ENCODE measurements at regions not wholly inside any gene's neighbourhood (a gene's known extent, or its start where the extent isn't known, plus 50 kb on each side); places are given as distances from the start of the nearest gene placed in this dataset.
A peak's percentile ranks its signal among the peaks of the same experiment; 100 is the strongest.

DNA sequence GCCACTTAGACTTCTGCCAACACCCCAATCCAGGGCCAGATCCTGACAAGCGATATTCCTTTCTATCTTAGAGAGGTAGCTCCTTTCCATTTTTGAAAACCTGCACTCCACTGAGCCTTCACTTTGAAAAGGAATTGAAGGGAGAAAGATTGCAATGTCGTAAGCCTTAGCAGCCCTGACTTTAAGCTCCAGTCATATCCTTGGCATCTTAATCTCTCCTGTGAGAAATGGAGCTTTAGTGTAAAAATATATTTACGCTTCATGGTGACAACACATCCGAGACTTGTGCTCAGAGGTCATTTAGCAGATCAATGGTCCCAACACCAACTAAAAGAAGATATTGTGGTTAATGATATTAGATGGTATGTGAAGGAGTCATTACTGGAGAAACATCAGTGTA lies 235.8 kb upstream of the MEX3C start:
- peaks cover 12% of the 10 kb centered on the region for H3K27me3 ChIP-seq (ENCODE audit: insufficient read depth, low read length, poor library complexity)
- H3K9ac ChIP-seq (ENCODE audit: low read depth, low read length): no peak overlapping the region
- H3K4me2 ChIP-seq (ENCODE audit: insufficient read depth, low read length): no peak overlapping the region
- DNase-seq (no peak), ATAC-seq (ENCODE audit: insufficient read depth, low read depth) (no peak)
- H3K9me3 ChIP-seq (ENCODE audit: insufficient read depth, low read length, severe bottlenecking): no peaks in the 10 kb centered on the region
- H4K20me1 ChIP-seq (ENCODE audit: insufficient read depth, low read length): no peaks in the 10 kb centered on the region
- no peaks in the 10 kb centered on the region; the same call in 1 of the 2 replicates for H3K4me1 ChIP-seq (ENCODE audit: insufficient read depth, low read length)
- no peaks in the 10 kb centered on the region for H3K36me3 ChIP-seq (ENCODE audit: insufficient read depth, low read length)
- no peak overlapping the region for H3K27ac ChIP-seq (ENCODE audit: low read length)
- no peaks in the 10 kb centered on the region for H3K79me2 ChIP-seq (ENCODE audit: insufficient read depth, low read length)
- no peak overlapping the region for H2AFZ ChIP-seq (ENCODE audit: low read depth, low read length)
- TF ChIP-seq EZH2 (IDR thresholded peaks at IDR 0.05; ENCODE audit: borderline replicate concordance, low read depth, low read length, severe bottlenecking): no peak
- TF ChIP-seq CTCF (IDR thresholded peaks at IDR 0.05; ENCODE audit: borderline replicate concordance, extremely low read depth, low read length, poor library complexity, severe bottlenecking): no peak
- no peak overlapping the region for H3K4me3 ChIP-seq (ENCODE audit: low read depth in 1 of 2, low read length in 2 of 2)

GRCh38 chr18:51433881-51434280 lies 236.4 kb upstream of the MEX3C start:
- ATAC-seq (ENCODE audit: insufficient read depth, low read depth) (no peak), DNase-seq (no peak)
- H3K79me2 ChIP-seq (ENCODE audit: insufficient read depth, low read length): no peaks in the 10 kb centered on the region
- H3K4me2 ChIP-seq (ENCODE audit: insufficient read depth, low read length): no peak overlapping the region
- H3K4me1 ChIP-seq (ENCODE audit: insufficient read depth, low read length): no peaks in the 10 kb centered on the region; the same call in 1 of the 2 replicates
- no peaks in the 10 kb centered on the region for H3K36me3 ChIP-seq (ENCODE audit: insufficient read depth, low read length)
- H2AFZ ChIP-seq (ENCODE audit: low read depth, low read length): no peak overlapping the region
- no peak for TF ChIP-seq CTCF (IDR thresholded peaks at IDR 0.05; ENCODE audit: borderline replicate concordance, extremely low read depth, low read length, poor library complexity, severe bottlenecking)
- no peak for TF ChIP-seq EZH2 (IDR thresholded peaks at IDR 0.05; ENCODE audit: borderline replicate concordance, low read depth, low read length, severe bottlenecking)
- H4K20me1 ChIP-seq (ENCODE audit: insufficient read depth, low read length): no peaks in the 10 kb centered on the region
- no peak overlapping the region for H3K9ac ChIP-seq (ENCODE audit: low read depth, low read length)
- H3K9me3 ChIP-seq (ENCODE audit: insufficient read depth, low read length, severe bottlenecking): no peaks in the 10 kb centered on the region
- peaks cover 17% of the 10 kb centered on the region for H3K27me3 ChIP-seq (ENCODE audit: insufficient read depth, low read length, poor library complexity)
- H3K4me3 ChIP-seq (ENCODE audit: low read depth in 1 of 2, low read length in 2 of 2): no peak overlapping the region
- H3K27ac ChIP-seq (ENCODE audit: low read length): no peak overlapping the region

GRCh38 chr18:51437280-51438271 lies 240.1 kb upstream of the MEX3C start:
- no peak overlapping the region for H3K4me2 ChIP-seq (ENCODE audit: insufficient read depth, low read length)
- no peak overlapping the region for H2AFZ ChIP-seq (ENCODE audit: low read depth, low read length)
- H3K27ac ChIP-seq (ENCODE audit: low read length): no peak overlapping the region
- ATAC-seq (ENCODE audit: insufficient read depth, low read depth) (peak; percentile 17; the same call in 2 of the 3 replicates), DNase-seq (no peak)
- no peaks in the 10 kb centered on the region for H3K36me3 ChIP-seq (ENCODE audit: insufficient read depth, low read length)
- no peaks in the 10 kb centered on the region; the same call in 1 of the 2 replicates for H3K4me1 ChIP-seq (ENCODE audit: insufficient read depth, low read length)
- no peak overlapping the region for H3K9ac ChIP-seq (ENCODE audit: low read depth, low read length)
- no peak overlapping the region for H3K4me3 ChIP-seq (ENCODE audit: low read depth in 1 of 2, low read length in 2 of 2)
- no peak for TF ChIP-seq CTCF (IDR thresholded peaks at IDR 0.05; ENCODE audit: borderline replicate concordance, extremely low read depth, low read length, poor library complexity, severe bottlenecking)
- TF ChIP-seq EZH2 (IDR thresholded peaks at IDR 0.05; ENCODE audit: borderline replicate concordance, low read depth, low read length, severe bottlenecking): no peak
- H3K79me2 ChIP-seq (ENCODE audit: insufficient read depth, low read length): no peaks in the 10 kb centered on the region
- no peaks in the 10 kb centered on the region for H3K9me3 ChIP-seq (ENCODE audit: insufficient read depth, low read length, severe bottlenecking)
- H3K27me3 ChIP-seq (ENCODE audit: insufficient read depth, low read length, poor library complexity): peaks cover 17% of the 10 kb centered on the region
- no peaks in the 10 kb centered on the region for H4K20me1 ChIP-seq (ENCODE audit: insufficient read depth, low read length)
